Activated CD8-positive, alpha-beta T cell treated with anti-CD3 and anti-CD28 coated beads for 36 hours (primary cell): ENCODE measurements at regions not wholly inside any gene's neighbourhood (a gene's known extent, or its start where the extent isn't known, plus 50 kb on each side); places are given as distances from the start of the nearest gene placed in this dataset.

Source experiments
- ATAC-seq: fragments of 200-7000 bp; cut with Tn5 transposase; one replicate; pipeline ENCODE4 v1.10.0; 2021; ENCODE audit warnings: mild to moderate bottlenecking, moderate library complexity
- CTCF ChIA-PET: fragments of 350-600 bp; sonication (Branson Sonifier 250); formaldehyde crosslinking; loops from one replicate; lab custom pipeline; 2021; ENCODE audit warnings: antibody characterized with exemption; lab: Charles Lee
- POLR2A ChIA-PET: fragments of 350-600 bp; sonication (Branson Sonifier 250); formaldehyde crosslinking; loops from one replicate; lab custom pipeline; 2021; ENCODE audit warnings: antibody characterized with exemption; lab: Charles Lee
- DNase-seq: peaks from one replicate; pipeline ENCODE4 v3.0.0-alpha.2; 2020
- H3K27ac Mint-ChIP-seq: one replicate; pipeline ENCODE4 v1.8.0; 2021; ENCODE audit warnings: mild to moderate bottlenecking, mixed read lengths
- H3K27me3 Mint-ChIP-seq: one replicate; pipeline ENCODE4 v1.8.0; 2021; ENCODE audit warnings: mixed read lengths
- H3K36me3 Mint-ChIP-seq: one replicate; pipeline ENCODE4 v1.8.0; 2021; ENCODE audit warnings: low read depth, mixed read lengths
- H3K4me1 Mint-ChIP-seq: one replicate; pipeline ENCODE4 v1.8.0; 2021; ENCODE audit warnings: low read depth, mixed read lengths
- H3K4me3 Mint-ChIP-seq: one replicate; pipeline ENCODE4 v1.8.0; 2021; ENCODE audit warnings: mild to moderate bottlenecking, moderate library complexity, mixed read lengths
- H3K9me3 Mint-ChIP-seq: one replicate; pipeline ENCODE4 v1.8.0; 2021; ENCODE audit warnings: mixed read lengths
- intact Hi-C: fragments of 100-400 bp; cut with micrococcal nuclease; formaldehyde crosslinking; loops from one replicate; pipeline ENCODE4 v1.10.0; 2022
- TF ChIP-seq, protein P1 (sequence below): fragments of 200-600 bp; IDR thresholded peaks from one replicate; pipeline ENCODE4 v1.8.0; 2022; ENCODE audit warnings: antibody characterized with exemption, mild to moderate bottlenecking

DNA sequence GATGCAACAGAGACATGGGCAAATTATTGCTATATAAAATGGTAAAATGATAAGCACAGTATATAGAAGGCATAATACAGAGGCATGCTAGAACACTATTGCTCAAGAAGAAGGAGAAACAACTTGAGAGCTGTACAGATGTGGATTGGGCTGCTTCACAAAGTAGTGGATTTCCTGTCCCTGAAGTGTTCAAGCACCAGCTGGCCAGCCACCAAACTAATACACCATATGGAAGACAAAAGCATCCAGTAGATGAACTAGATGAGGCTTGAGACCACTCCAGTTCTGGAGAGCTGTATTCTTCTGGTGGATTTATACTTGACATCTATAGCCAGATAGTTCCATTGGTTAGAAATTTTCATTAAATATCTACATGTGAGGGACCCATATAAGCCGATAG, 134.1 kb upstream of the GNAO1 start:
- TF ChIP-seq, protein P1, sequence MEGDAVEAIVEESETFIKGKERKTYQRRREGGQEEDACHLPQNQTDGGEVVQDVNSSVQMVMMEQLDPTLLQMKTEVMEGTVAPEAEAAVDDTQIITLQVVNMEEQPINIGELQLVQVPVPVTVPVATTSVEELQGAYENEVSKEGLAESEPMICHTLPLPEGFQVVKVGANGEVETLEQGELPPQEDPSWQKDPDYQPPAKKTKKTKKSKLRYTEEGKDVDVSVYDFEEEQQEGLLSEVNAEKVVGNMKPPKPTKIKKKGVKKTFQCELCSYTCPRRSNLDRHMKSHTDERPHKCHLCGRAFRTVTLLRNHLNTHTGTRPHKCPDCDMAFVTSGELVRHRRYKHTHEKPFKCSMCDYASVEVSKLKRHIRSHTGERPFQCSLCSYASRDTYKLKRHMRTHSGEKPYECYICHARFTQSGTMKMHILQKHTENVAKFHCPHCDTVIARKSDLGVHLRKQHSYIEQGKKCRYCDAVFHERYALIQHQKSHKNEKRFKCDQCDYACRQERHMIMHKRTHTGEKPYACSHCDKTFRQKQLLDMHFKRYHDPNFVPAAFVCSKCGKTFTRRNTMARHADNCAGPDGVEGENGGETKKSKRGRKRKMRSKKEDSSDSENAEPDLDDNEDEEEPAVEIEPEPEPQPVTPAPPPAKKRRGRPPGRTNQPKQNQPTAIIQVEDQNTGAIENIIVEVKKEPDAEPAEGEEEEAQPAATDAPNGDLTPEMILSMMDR, result no peak
- H3K9me3 Mint-ChIP-seq, result no peaks in the 10 kb centered on the region
- ChIA-PET CTCF (no interaction called here), POLR2A (no interaction called here)
- peaks cover 11% of the 10 kb centered on the region for H3K27me3 Mint-ChIP-seq
- no peaks in the 10 kb centered on the region for H3K4me1 Mint-ChIP-seq
- intact Hi-C loops, result no loop called here
- H3K27ac Mint-ChIP-seq, result no peak overlapping the region
- no peak for ATAC-seq
- H3K4me3 Mint-ChIP-seq, result no peak overlapping the region
- DNase-seq, result no peak
- no peaks in the 10 kb centered on the region for H3K36me3 Mint-ChIP-seq

DNA sequence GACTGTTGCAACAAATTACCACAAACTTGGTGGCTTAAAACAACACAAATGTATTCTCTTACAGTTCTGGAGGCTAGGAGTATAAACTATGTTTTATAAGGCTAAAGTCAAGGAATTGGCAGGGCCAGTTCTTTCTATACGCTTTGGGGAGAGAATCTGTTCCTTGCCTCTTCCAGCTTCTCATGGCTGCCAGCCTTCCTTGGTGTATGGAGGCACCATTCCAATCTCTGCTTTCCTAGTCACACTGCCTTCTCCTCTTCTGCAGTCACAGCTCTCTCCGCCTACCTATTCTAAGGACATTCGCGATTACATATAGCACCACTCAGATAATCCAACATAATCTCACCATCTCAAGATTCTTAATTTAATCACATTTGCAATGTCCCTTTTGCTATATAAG, 140.4 kb upstream of the GNAO1 start:
- ATAC-seq (no peak), DNase-seq (no peak)
- TF ChIP-seq, protein P1, result no peak
- Mint-ChIP-seq H3K27ac (no peak overlapping the region), H3K9me3 (no peaks in the 10 kb centered on the region), H3K4me3 (no peak overlapping the region), H3K4me1 (peaks cover 2% of the 10 kb centered on the region), H3K36me3 (no peaks in the 10 kb centered on the region), H3K27me3 (peaks cover 18% of the 10 kb centered on the region)
- intact Hi-C loops, result no loop called here
- POLR2A ChIA-PET, result interaction anchor here (0.6 kb wide), 1 partner anchor 686 kb away, joined by 3 read pairs; no protein-coding TSS in a partner anchor
- CTCF ChIA-PET, result no interaction called here

DNA sequence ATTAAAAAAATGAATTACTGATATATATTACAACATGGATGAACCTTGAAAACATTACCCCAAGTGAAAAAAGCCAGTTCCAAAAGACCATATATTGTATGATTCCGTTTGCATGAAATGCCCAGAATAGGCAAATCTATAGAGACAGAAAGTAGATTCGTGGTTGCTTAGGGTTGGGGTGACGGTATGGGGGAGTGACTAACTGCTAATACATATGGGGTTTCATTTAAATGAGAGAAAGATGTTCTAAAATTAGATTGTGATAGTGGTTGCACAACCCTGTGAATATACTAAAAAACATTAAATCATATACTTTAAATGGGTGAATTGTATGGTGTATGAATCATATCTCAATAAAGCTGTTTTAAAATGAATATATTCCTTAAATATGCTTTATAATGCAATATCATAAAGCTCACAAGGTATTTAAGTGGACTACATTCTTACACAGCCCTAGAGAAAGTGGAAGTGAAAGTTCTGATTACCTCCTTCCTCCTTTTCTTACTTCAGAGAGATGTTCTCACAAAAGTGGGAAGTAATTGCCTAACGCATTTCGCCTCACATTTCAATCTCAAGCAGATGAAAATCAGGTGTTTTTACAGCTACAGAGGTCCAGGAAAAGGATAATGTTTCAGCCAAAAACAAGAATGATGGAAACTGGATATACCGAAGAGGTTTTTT, 142.7 kb upstream of the GNAO1 start:
- CTCF ChIA-PET, result interaction anchor here (0.9 to 2.2 kb wide), 2 partner anchors 263 to 270 kb away, joined by 3 to 7 read pairs; no protein-coding TSS in a partner anchor
- Mint-ChIP-seq H3K27me3 (peaks cover 16% of the 10 kb centered on the region), H3K9me3 (no peaks in the 10 kb centered on the region), H3K27ac (no peak overlapping the region), H3K36me3 (no peaks in the 10 kb centered on the region), H3K4me3 (no peak overlapping the region), H3K4me1 (peaks cover 2% of the 10 kb centered on the region)
- DNase-seq (no peak), ATAC-seq (no peak)
- TF ChIP-seq, protein P1, result no peak
- intact Hi-C loops, result loop anchor here (10.0 kb wide), 1 partner anchor 146 kb away; the partner anchor contains the start of gene GNAO1
- POLR2A ChIA-PET, result no interaction called here

DNA sequence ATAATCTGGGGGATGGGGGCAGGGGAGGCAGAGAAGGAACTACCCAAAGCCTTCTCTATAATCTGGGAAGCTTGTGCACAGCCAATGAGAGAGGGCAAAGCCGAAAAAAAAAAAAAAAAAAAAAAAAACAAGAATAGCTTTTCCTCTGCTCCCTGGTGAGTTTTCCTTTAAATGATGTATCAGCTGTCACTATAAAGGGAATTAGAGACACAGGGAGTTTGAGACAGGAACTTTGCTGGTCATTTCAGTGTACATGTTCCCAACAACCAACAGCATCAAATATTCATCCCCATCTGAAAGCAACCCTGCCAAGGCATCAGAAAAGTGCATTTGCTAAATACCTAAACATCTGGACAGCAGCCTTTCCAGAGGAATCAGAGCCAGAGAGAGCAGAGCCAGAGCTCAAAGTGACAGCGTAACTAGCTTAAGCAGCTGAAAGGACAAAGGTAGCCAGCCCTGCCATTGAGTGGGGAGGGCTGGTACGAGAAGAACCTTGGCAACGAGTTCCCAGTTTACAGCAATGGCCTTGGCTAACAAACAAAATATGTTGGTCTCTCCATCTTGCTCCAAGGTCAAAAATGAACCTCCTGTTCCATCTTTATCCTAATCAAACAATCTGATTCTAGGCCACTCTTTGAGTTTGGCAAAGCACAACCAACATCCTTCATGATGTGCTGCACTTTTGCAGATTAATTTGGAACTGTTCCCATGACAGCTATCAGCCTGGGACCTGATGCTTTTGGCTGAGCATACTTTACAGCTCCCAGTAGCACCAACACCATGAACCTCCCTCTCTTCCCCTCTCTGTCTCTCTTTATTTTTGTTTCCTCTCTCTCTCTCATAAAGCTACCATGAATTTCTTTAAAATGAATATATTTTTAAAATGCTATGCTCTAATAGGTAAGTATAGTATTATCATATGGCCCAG, 143.7 kb upstream of the GNAO1 start:
- TF ChIP-seq, protein P1, result no peak
- DNase-seq (no peak), ATAC-seq (no peak)
- Mint-ChIP-seq H3K9me3 (no peaks in the 10 kb centered on the region), H3K27me3 (peaks cover 17% of the 10 kb centered on the region), H3K27ac (no peak overlapping the region), H3K36me3 (no peaks in the 10 kb centered on the region), H3K4me3 (no peak overlapping the region), H3K4me1 (peaks cover 2% of the 10 kb centered on the region)
- ChIA-PET POLR2A (interaction anchor here (1.1 kb wide), 1 partner anchor 14 kb away, joined by 3 read pairs; no protein-coding TSS in a partner anchor), CTCF (interaction anchor here (2.2 kb wide), 1 partner anchor 271 kb away, joined by 7 read pairs; no protein-coding TSS in a partner anchor)
- intact Hi-C loops, result loop anchor here (10.0 kb wide), 1 partner anchor 147 kb away; the partner anchor contains the start of gene GNAO1
